ENCODE measurements at regions not wholly inside any gene's neighbourhood (a gene's known extent, or its start where the extent isn't known, plus 50 kb on each side); places are given as distances from the start of the nearest gene placed in this dataset.

GRCh38 chr5:92923885-92924284 lies 657.1 kb downstream of the NR2F1-AS1 start:
- TF ChIP-seq, protein P1, sequence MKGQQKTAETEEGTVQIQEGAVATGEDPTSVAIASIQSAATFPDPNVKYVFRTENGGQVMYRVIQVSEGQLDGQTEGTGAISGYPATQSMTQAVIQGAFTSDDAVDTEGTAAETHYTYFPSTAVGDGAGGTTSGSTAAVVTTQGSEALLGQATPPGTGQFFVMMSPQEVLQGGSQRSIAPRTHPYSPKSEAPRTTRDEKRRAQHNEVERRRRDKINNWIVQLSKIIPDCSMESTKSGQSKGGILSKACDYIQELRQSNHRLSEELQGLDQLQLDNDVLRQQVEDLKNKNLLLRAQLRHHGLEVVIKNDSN (IDR thresholded peaks at IDR 0.05): no peak
- TF ChIP-seq TAF1 (IDR thresholded peaks at IDR 0.05; ENCODE audit: low read depth): no peak
- TF ChIP-seq, protein P2, sequence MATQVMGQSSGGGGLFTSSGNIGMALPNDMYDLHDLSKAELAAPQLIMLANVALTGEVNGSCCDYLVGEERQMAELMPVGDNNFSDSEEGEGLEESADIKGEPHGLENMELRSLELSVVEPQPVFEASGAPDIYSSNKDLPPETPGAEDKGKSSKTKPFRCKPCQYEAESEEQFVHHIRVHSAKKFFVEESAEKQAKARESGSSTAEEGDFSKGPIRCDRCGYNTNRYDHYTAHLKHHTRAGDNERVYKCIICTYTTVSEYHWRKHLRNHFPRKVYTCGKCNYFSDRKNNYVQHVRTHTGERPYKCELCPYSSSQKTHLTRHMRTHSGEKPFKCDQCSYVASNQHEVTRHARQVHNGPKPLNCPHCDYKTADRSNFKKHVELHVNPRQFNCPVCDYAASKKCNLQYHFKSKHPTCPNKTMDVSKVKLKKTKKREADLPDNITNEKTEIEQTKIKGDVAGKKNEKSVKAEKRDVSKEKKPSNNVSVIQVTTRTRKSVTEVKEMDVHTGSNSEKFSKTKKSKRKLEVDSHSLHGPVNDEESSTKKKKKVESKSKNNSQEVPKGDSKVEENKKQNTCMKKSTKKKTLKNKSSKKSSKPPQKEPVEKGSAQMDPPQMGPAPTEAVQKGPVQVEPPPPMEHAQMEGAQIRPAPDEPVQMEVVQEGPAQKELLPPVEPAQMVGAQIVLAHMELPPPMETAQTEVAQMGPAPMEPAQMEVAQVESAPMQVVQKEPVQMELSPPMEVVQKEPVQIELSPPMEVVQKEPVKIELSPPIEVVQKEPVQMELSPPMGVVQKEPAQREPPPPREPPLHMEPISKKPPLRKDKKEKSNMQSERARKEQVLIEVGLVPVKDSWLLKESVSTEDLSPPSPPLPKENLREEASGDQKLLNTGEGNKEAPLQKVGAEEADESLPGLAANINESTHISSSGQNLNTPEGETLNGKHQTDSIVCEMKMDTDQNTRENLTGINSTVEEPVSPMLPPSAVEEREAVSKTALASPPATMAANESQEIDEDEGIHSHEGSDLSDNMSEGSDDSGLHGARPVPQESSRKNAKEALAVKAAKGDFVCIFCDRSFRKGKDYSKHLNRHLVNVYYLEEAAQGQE (IDR thresholded peaks at IDR 0.05; ENCODE audit: low read depth): no peak
- no peak for TF ChIP-seq TEAD4 (IDR thresholded peaks at IDR 0.05)
- TF ChIP-seq EP300 (IDR thresholded peaks at IDR 0.05; ENCODE audit: borderline replicate concordance): no peak
- TF ChIP-seq MAX (IDR thresholded peaks at IDR 0.05): no peak
- TF ChIP-seq CREB1 (IDR thresholded peaks at IDR 0.05; ENCODE audit: low read depth): no peak
